Natural killer cell (primary cell): ENCODE measurements at regions not wholly inside any gene's neighbourhood (a gene's known extent, or its start where the extent isn't known, plus 50 kb on each side); places are given as distances from the start of the nearest gene placed in this dataset.

Experiments used
- ATAC-seq, 3 donors: fragments of 150-1000 bp in 2 of 3; fragments of 200-7000 bp in 1 of 3; cut with Tn5 transposase; 1 replicate in 1 of 3; 2 replicates in 2 of 3; pipeline ENCODE4 v1.10.0; 2021; ENCODE audit warnings: mild to moderate bottlenecking in 2 of 3, moderate library complexity in 2 of 3
- DNase-seq, 2 donors: peaks; one replicate each; pipeline versions ENCODE4 v3.0.0 to v3.0.0-alpha.2; 2013 to 2021; ENCODE audit warnings: mixed read lengths in 1 of 2
- H3K27ac ChIP-seq: one replicate; pipeline ENCODE4 v1.5.1; 2013; ENCODE audit warnings: mild to moderate bottlenecking, low read length
- H3K27me3 ChIP-seq: one replicate; pipeline ENCODE4 v1.6.1; 2013; ENCODE audit warnings: low read length; ENCODE audit not compliant: control insufficient read depth, insufficient read depth
- H3K36me3 ChIP-seq: one replicate; pipeline ENCODE4 v1.6.1; 2013; ENCODE audit warnings: low read length; ENCODE audit not compliant: control insufficient read depth, insufficient read depth
- H3K4me1 ChIP-seq: one replicate; pipeline ENCODE4 v1.6.1; 2013; ENCODE audit warnings: low read length; ENCODE audit not compliant: control insufficient read depth, insufficient read depth
- H3K4me3 ChIP-seq: one replicate; pipeline ENCODE4 v1.5.1; 2013; ENCODE audit warnings: low read length
- H3K9me3 ChIP-seq: one replicate; pipeline ENCODE4 v1.6.1; 2013; ENCODE audit warnings: low read length; ENCODE audit not compliant: control insufficient read depth, insufficient read depth
- H3K27ac Mint-ChIP-seq, 2 donors: one replicate each; pipeline ENCODE4 v1.8.0; 2022; ENCODE audit warnings: mild to moderate bottlenecking in 2 of 2, mixed read lengths in 2 of 2, moderate library complexity in 1 of 2
- H3K27me3 Mint-ChIP-seq, 2 donors: one replicate each; pipeline ENCODE4 v1.8.0; 2022; ENCODE audit warnings: low read depth in 2 of 2, mixed read lengths in 2 of 2
- H3K36me3 Mint-ChIP-seq: one replicate; pipeline ENCODE4 v1.8.0; 2022; ENCODE audit warnings: mixed read lengths
- H3K4me1 Mint-ChIP-seq, 2 donors: one replicate each; pipeline ENCODE4 v1.8.0; 2022; ENCODE audit warnings: mixed read lengths in 2 of 2
- H3K4me3 Mint-ChIP-seq: one replicate; pipeline ENCODE4 v1.8.0; 2022; ENCODE audit warnings: mild to moderate bottlenecking, moderate library complexity, mixed read lengths
- H3K9me3 Mint-ChIP-seq, 2 donors: one replicate each; pipeline ENCODE4 v1.8.0; 2022; ENCODE audit warnings: mixed read lengths in 2 of 2
- CTCF ChIP-seq: fragments of 200-600 bp; IDR thresholded peaks from one replicate; pipeline ENCODE4 v1.8.0; 2022; ENCODE audit warnings: antibody characterized with exemption
- WGBS: methylation state at CpG from one replicate; pipeline ENCODE4 v1.1.7; 2013; ENCODE audit warnings: missing lambda C conversion rate; ENCODE audit not compliant: insufficient coverage; 5-methylcytosine and 5-hydroxymethylcytosine counted together
- intact Hi-C: fragments of 100-400 bp; cut with micrococcal nuclease; formaldehyde crosslinking; loops from one replicate; pipeline ENCODE4 v1.14.2; 2022

- Mint-ChIP-seq H3K9me3 (no peaks in the 10 kb centered on the region), H3K4me3 (no peak overlapping the region), H3K27ac (no peak overlapping the region), H3K27me3 (peaks cover 10 to 11% of the 10 kb centered on the region in 2 donors), H3K36me3 (no peaks in the 10 kb centered on the region), H3K4me1 (peaks cover 0 to 5% of the 10 kb centered on the region in 2 donors)
- Histone ChIP-seq H3K27me3 (no peaks in the 10 kb centered on the region), H3K36me3 (no peaks in the 10 kb centered on the region), H3K9me3 (no peaks in the 10 kb centered on the region), H3K4me3 (no peak overlapping the region), H3K27ac (no peak overlapping the region), H3K4me1 (no peaks in the 10 kb centered on the region)
- no peak for DNase-seq
- ATAC-seq, result no peak
- TF ChIP-seq CTCF, result no peak
- intact Hi-C loops, result no loop called here
- WGBS, result 81% methylated on average over 12 of the region's 14 CpGs
Observed at GRCh38 chr17:79255926-79256585, 181.4 kb downstream of the ENGASE start.

- no peak overlapping the region for H3K27ac ChIP-seq
- no peak overlapping the region for H3K4me3 ChIP-seq
- Mint-ChIP-seq H3K9me3 (no peaks in the 10 kb centered on the region), H3K27me3 (peaks cover 10 to 11% of the 10 kb centered on the region in 2 donors), H3K36me3 (no peaks in the 10 kb centered on the region), H3K4me1 (peaks cover 0 to 5% of the 10 kb centered on the region in 2 donors), H3K4me3 (no peak overlapping the region), H3K27ac (no peak overlapping the region)
- TF ChIP-seq CTCF, result no peak
- 72% methylated on average over 11 of the region's 11 CpGs for WGBS
- no peaks in the 10 kb centered on the region for H3K4me1 ChIP-seq
- intact Hi-C loops, result no loop called here
- no peaks in the 10 kb centered on the region for H3K27me3 ChIP-seq
- no peaks in the 10 kb centered on the region for H3K36me3 ChIP-seq
- no peaks in the 10 kb centered on the region for H3K9me3 ChIP-seq
- ATAC-seq, result no peak
- no peak for DNase-seq
Observed at GRCh38 chr17:79255456-79255855, 180.8 kb downstream of the ENGASE start.

- no peak for TF ChIP-seq CTCF
- no peak for ATAC-seq
- Histone ChIP-seq H3K9me3 (no peaks in the 10 kb centered on the region), H3K4me1 (no peaks in the 10 kb centered on the region), H3K4me3 (no peak overlapping the region), H3K27me3 (no peaks in the 10 kb centered on the region), H3K27ac (no peak overlapping the region), H3K36me3 (no peaks in the 10 kb centered on the region)
- no peak overlapping the region for H3K4me3 Mint-ChIP-seq
- no peak overlapping the region for H3K27ac Mint-ChIP-seq
- peaks cover 0 to 5% of the 10 kb centered on the region in 2 donors for H3K4me1 Mint-ChIP-seq
- H3K36me3 Mint-ChIP-seq, result no peaks in the 10 kb centered on the region
- intact Hi-C loops, result no loop called here
- WGBS, result 82% methylated on average over 6 of the region's 6 CpGs
- H3K9me3 Mint-ChIP-seq, result no peaks in the 10 kb centered on the region
- H3K27me3 Mint-ChIP-seq, result peaks cover 10 to 11% of the 10 kb centered on the region in 2 donors
- DNase-seq, result no peak
Observed at GRCh38 chr17:79255046-79255445, 180.4 kb downstream of the ENGASE start.

GRCh38 chr17:79252886-79253285 lies 178.3 kb downstream of the ENGASE start:
- ATAC-seq, result no peak
- no peak for TF ChIP-seq CTCF
- no peaks in the 10 kb centered on the region for H3K9me3 Mint-ChIP-seq
- Histone ChIP-seq H3K9me3 (no peaks in the 10 kb centered on the region), H3K36me3 (no peaks in the 10 kb centered on the region), H3K4me1 (no peaks in the 10 kb centered on the region), H3K27me3 (no peaks in the 10 kb centered on the region), H3K4me3 (no peak overlapping the region), H3K27ac (no peak overlapping the region)
- 50% methylated on average over 12 of the region's 12 CpGs for WGBS
- intact Hi-C loops, result no loop called here
- DNase-seq, result no peak
- no peak overlapping the region for H3K4me3 Mint-ChIP-seq
- H3K27me3 Mint-ChIP-seq, result peaks cover 11% of the 10 kb centered on the region in 2 donors
- H3K36me3 Mint-ChIP-seq, result no peaks in the 10 kb centered on the region
- H3K4me1 Mint-ChIP-seq, result peaks cover 0 to 8% of the 10 kb centered on the region in 2 donors
- H3K27ac Mint-ChIP-seq, result no peak overlapping the region
